Sigmoid colon (tissue), 4 donors: ENCODE measurements at regions not wholly inside any gene's neighbourhood (a gene's known extent, or its start where the extent isn't known, plus 50 kb on each side); places are given as distances from the start of the nearest gene placed in this dataset.

ENCODE experiments used
- CTCF ChIP-seq, 4 experiments: fragments of 450-650 bp in 3 of 4; fragments of 200-600 bp in 1 of 4; IDR thresholded peaks; one replicate each; pipeline ENCODE4 v1.5.1; 2016 to 2019; ENCODE audit warnings: antibody characterized with exemption in 4 of 4, mild to moderate bottlenecking in 3 of 4, moderate library complexity in 2 of 4
- POLR2A ChIP-seq, 2 donors: fragments of 450-650 bp; IDR thresholded peaks; one replicate each; pipeline ENCODE4 v1.6.1; 2016; ENCODE audit warnings: antibody characterized with exemption in 2 of 2, mild to moderate bottlenecking in 2 of 2, moderate library complexity in 2 of 2
- POLR2AphosphoS5 ChIP-seq, 4 donors: sonication (generic); formaldehyde crosslinking; IDR thresholded peaks; one replicate each; pipeline ENCODE4 v1.6.1; 2017; ENCODE audit warnings: antibody characterized with exemption in 4 of 4

DNA sequence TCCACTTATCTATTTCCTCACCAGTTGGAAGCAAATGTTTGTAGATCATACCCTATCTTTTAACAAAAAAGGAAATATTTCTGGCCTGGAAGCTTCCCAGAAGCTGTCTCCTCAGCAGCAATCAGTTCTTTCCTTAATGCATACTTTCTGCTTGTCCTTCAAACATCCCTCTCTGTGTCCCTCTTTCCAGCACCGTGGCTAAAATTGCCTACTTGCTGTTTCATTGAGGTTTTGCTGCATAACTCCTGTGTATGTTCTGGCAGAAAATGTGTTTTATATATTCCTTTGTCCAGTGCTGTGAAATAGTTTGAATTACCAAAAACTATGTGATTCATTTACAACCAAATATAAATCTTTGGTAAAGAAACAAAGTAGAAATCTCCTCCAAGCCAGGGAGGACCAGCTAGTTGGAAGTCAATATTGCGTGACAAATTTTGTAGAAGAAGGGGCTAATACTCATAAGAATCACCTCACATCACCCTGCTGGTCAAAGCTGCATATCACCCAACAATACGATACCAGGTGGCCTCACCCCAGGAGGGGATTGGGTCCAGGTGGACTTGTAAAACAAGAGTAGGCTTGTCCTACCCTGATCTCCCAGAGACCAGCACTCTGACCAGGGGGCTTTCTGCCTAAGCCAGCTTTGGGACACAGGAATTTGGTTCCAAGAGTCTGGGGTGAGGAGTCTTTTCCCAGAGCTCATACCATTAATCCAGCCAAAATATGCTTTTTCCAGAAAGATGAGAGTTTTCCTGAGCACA lies 198.4 kb upstream of the SNX2 start:
- TF ChIP-seq CTCF (IDR thresholded peaks at IDR 0.05) (no peak), POLR2A (IDR thresholded peaks at IDR 0.05) (no peak), POLR2AphosphoS5 (IDR thresholded peaks at IDR 0.05) (no peak)
